Gastroesophageal sphincter (tissue), 3 donors: ENCODE measurements at regions not wholly inside any gene's neighbourhood (a gene's known extent, or its start where the extent isn't known, plus 50 kb on each side); places are given as distances from the start of the nearest gene placed in this dataset.

Experiments
- POLR2A ChIP-seq, 2 donors: fragments of 450-650 bp; IDR thresholded peaks; one replicate each; pipeline ENCODE4 v1.6.1; 2017; ENCODE audit warnings: antibody characterized with exemption in 2 of 2, mild to moderate bottlenecking in 2 of 2, moderate library complexity in 1 of 2
- TF ChIP-seq, protein P1 (sequence below), 4 experiments: fragments of 200-600 bp in 2 of 4; fragments of 450-650 bp in 2 of 4; sonication (generic) in 1 of 4; IDR thresholded peaks; one replicate each; pipeline ENCODE4 v1.5.1; 2017 to 2019; ENCODE audit warnings: antibody characterized with exemption in 4 of 4, mild to moderate bottlenecking in 2 of 4, moderate library complexity in 2 of 4

GRCh38 chr11:126118806-126119205 lies 56.1 kb upstream of the CDON start:
- no peak for TF ChIP-seq POLR2A (IDR thresholded peaks at IDR 0.05)
- TF ChIP-seq, protein P1, sequence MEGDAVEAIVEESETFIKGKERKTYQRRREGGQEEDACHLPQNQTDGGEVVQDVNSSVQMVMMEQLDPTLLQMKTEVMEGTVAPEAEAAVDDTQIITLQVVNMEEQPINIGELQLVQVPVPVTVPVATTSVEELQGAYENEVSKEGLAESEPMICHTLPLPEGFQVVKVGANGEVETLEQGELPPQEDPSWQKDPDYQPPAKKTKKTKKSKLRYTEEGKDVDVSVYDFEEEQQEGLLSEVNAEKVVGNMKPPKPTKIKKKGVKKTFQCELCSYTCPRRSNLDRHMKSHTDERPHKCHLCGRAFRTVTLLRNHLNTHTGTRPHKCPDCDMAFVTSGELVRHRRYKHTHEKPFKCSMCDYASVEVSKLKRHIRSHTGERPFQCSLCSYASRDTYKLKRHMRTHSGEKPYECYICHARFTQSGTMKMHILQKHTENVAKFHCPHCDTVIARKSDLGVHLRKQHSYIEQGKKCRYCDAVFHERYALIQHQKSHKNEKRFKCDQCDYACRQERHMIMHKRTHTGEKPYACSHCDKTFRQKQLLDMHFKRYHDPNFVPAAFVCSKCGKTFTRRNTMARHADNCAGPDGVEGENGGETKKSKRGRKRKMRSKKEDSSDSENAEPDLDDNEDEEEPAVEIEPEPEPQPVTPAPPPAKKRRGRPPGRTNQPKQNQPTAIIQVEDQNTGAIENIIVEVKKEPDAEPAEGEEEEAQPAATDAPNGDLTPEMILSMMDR (IDR thresholded peaks at IDR 0.05): no peak
